ENCODE measurements at regions not wholly inside any gene's neighbourhood (a gene's known extent, or its start where the extent isn't known, plus 50 kb on each side); places are given as distances from the start of the nearest gene placed in this dataset.

GRCh38 chr5:113823696-113824095 lies 310.2 kb downstream of the YTHDC2 start:
- no peak overlapping the region for H3K4me3 ChIP-seq (ENCODE audit: insufficient read depth, low read depth, low read length)
- WGBS, 2 experiments (ENCODE audit: extremely low coverage in 2 of 2, insufficient read length in 1 of 2), result no CpG with 5 or more reads among the region's 3 CpGs
- no peak overlapping the region for H3K14ac ChIP-seq (replicated peaks; ENCODE audit: low read depth, low read length)
- no peaks in the 10 kb centered on the region for H3K9me1 ChIP-seq (ENCODE audit: insufficient read depth, low read length)
- CTCF ChIA-PET, result interaction anchor here (1.0 to 1.3 kb wide), 2 partner anchors 11 to 17 kb away, joined by 3 to 4 read pairs; no protein-coding TSS in a partner anchor
- H3K9me3 ChIP-seq (ENCODE audit: control insufficient read depth, insufficient read depth, low read length), result no peaks in the 10 kb centered on the region
- dilution Hi-C loops (cut with HindIII; ENCODE audit: low sequenced_read_pairs, unreplicated experiment), result no loop called here
- H3K18ac ChIP-seq (ENCODE audit: low read depth, low read length), result no peak overlapping the region
- no peak overlapping the region for H2BK20ac ChIP-seq (ENCODE audit: low read depth, low read length)
- H3K4ac ChIP-seq (ENCODE audit: low read depth, low read length), result no peak overlapping the region
- no peak overlapping the region for H2BK5ac ChIP-seq (ENCODE audit: low read depth, low read length, poor library complexity, severe bottlenecking)
- H3K27ac ChIP-seq (ENCODE audit: insufficient read depth, low read length), result no peak overlapping the region
- H2BK15ac ChIP-seq (ENCODE audit: low read depth, low read length), result no peak overlapping the region
- intact Hi-C loops (cut with micrococcal nuclease), result no loop called here
- H3K27me3 ChIP-seq (ENCODE audit: control insufficient read depth, insufficient read depth, low read length), result no peaks in the 10 kb centered on the region
- H3K56ac ChIP-seq (ENCODE audit: extremely low read depth, insufficient read depth, low read length), result no peak overlapping the region
- H3K4me2 ChIP-seq (ENCODE audit: low read depth, low read length), result no peak overlapping the region
- H3K79me1 ChIP-seq (ENCODE audit: low read depth in 1 of 2, low read length in 2 of 2), result no peaks in the 10 kb centered on the region
- H2AFZ ChIP-seq (replicated peaks; ENCODE audit: low read length, poor library complexity), result no peak overlapping the region
- POLR2A ChIA-PET (ENCODE audit: unreplicated experiment), result no interaction called here
- H2AK9ac ChIP-seq (replicated peaks; ENCODE audit: low read depth, low read length, poor library complexity), result no peak overlapping the region
- H4K20me1 ChIP-seq (ENCODE audit: insufficient read depth, low read length), result no peaks in the 10 kb centered on the region
- no peak for TF ChIP-seq CTCF (conservative IDR thresholded peaks at IDR 0.05; ENCODE audit: low read depth, low read length)
- H3K23ac ChIP-seq (ENCODE audit: low read depth, low read length), result no peak overlapping the region
- no peaks in the 10 kb centered on the region for H3K36me3 ChIP-seq (ENCODE audit: control insufficient read depth, insufficient read depth, low read length)
- H2AK5ac ChIP-seq (ENCODE audit: low read depth, low read length), result no peak overlapping the region
- no peaks in the 10 kb centered on the region for H3K4me1 ChIP-seq (ENCODE audit: control insufficient read depth, insufficient read depth, low read length)
- no peak overlapping the region for H2BK120ac ChIP-seq (ENCODE audit: low read depth, low read length)
- BruUV-seq (replicated peaks), result no TSS peak
- in situ Hi-C loops (cut with MboI; ENCODE audit: low sequenced_read_pairs), result no loop called here
- H4K91ac ChIP-seq (ENCODE audit: insufficient read depth, low read depth, low read length), result no peak overlapping the region
- H3K9ac ChIP-seq (ENCODE audit: low read depth, low read length), result no peak overlapping the region
- no peak overlapping the region for H4K5ac ChIP-seq (ENCODE audit: low read depth, low read length)
- ATAC-seq (ENCODE audit: low read depth) (no peak), DNase-seq (no peak)
- no peak overlapping the region for H4K8ac ChIP-seq (ENCODE audit: low read depth in 2 of 2, low read length in 2 of 2)
